GM21723 (cell line): ENCODE measurements at regions not wholly inside any gene's neighbourhood (a gene's known extent, or its start where the extent isn't known, plus 50 kb on each side); places are given as distances from the start of the nearest gene placed in this dataset.
"Not testable (repeated sequence)": the region's sequence is repeated elsewhere in the genome, so short reads cannot be mapped to it uniquely, and the experiment has no call there.

Source experiments
- ATAC-seq: cut with Tn5 transposase; IDR thresholded peaks from one replicate; pipeline ENCODE4 v1.9.1; 2021; ENCODE audit warnings: mild to moderate bottlenecking, moderate library complexity; ENCODE audit not compliant: unreplicated experiment

DNA sequence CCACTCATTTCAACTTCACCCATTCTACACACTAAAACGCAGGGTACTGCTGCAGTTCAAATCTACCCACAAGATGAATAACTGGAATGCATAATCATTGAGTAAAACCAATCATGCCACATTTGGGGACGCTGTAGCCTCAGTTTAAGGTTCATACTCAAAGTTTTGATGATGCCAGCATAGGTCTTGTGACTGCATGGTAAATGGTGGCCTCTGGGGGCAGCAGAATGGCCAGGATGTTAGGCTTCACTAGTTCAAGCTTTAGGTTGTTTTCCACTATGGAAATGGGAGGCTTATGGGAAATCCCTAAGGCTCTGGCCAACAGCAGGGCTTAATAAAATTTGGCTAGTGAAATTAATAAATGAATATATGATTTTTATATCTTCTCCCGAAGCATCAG is 104.3 kb upstream of the TSC22D2 start:
- ATAC-seq = peak; percentile 75

DNA sequence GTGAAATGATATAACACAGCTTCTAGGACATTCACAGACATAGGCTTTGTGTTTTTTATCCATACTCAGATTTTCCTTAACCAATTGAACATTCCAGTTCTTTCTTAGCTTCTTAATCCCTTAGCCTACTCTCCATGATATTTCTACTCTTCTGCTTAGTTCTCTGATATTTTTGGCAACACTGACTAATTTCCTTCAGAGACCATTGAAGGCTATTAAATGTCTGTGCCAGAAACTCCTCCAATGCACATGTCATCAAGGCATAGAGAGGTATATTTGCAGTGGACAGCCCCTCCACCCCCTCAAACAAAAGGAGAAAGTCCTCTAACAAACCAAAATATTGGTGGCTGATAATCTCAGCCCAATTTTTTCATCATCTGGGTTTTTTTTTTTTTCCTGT is 105.9 kb upstream of the TSC22D2 start:
- ATAC-seq = no peak

DNA sequence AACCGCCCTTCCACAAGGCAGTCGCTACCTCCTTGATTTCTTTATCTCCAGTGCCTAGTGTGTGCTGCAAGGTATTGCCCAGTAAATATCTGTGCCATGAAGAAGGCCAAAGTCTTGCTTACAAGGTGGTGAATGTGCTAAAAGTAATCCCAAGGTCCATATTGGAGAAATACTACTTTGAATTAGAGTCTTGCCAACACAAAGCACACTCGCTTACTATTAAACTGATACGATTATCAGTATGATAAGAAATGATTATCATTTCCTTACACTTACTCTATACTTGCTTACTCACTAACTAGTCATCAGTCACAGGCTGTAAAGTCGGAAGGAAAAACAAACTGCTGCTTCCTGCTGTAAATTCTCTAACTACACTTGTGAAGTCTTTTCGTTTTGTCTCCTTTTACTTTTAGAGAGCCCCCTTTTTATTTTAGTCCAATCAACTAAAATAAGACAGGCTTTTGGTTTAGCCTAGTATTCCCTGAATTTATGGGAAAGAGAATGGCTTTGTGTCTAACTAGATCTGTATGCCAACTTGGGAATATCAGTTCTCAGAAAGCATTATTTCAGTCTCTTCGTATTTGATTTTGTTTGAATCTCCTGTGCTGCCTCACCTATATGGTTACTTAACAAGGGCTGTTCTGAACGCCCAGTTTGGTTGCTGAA is 107.1 kb upstream of the TSC22D2 start:
- no peak for ATAC-seq

DNA sequence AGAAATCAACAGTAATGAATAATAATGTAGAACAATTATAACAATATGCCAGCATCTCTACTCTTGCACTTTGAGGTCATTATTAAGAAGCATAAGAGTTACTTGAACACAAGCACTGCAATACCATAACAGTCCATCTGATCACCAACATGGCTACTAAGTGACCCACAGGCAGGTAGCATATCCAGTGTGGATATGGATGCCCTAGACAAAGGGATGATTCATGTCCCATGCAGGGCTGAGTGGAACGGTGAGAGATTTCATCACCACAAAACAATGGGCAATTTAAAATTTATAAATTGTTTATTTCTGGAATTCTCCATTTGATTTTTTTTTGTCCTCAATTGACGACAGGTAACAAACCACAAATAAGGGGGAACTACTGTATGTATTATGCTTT is 107.7 kb upstream of the TSC22D2 start:
- ATAC-seq = no peak

DNA sequence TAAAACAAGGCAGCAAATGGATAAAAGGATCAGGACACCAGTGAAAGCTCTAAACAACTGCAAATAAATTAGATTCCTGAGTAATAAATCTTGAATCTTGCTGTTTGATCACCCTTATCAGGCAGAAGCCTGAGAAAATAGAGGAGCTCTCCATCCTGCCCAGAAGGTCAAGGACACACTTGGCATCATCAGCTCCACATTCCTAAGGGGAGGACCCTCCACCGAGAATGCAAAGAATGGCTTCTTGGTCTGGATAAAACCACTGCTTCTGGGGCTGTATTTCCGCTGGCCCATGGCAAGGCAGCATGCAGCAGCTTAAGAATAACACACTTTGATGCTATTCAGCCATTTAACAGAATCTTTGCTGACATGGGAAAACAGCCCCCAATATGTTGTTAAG is 108.9 kb upstream of the TSC22D2 start:
- ATAC-seq = no peak

DNA sequence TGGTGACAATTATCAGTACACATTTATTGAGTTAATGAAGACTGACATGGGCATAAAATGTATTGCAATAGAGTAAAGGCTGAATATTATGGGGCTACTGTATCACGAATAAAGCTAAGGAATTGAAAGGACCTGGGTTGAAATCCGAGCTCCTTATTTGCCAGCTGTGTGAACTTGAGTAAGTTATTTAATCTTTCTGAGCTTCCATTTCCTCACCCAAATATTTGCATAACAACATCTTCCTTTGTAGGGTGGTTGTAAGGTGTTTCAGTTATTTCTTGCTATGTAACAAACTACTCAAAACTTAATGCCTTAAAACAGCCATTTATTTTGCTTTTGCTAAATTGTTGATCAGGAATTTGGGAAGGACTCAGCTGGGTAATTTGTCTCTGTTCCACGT is 111.1 kb upstream of the TSC22D2 start:
- no peak for ATAC-seq

DNA sequence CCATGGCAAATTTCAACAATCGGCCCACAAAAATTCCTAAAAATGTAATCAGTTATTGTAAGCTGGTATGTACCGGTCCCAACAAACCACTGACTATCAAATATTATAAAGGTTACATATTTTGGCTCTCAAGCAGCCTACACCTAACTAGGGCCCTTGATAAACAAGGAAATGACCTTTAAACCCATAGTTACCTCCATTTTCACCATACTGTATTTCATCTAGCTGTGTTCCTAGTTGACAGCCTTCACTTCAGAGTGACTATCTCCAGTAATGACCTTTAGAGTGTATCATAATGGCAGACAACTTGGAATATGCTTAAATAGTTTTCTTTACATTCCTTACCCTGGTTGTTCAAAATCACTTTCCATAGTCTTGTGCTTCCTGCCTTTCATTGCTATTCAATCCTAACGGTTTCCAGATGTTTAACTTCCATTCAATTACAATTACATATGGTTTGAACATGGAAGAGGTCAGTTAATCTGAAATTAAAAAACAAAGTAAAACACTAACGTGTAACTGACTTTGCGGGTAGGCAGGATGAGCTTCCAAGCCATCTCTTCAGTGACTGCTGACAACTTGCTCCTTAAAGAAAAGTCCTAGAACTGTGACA is 111.9 kb upstream of the TSC22D2 start:
- no peak for ATAC-seq

DNA sequence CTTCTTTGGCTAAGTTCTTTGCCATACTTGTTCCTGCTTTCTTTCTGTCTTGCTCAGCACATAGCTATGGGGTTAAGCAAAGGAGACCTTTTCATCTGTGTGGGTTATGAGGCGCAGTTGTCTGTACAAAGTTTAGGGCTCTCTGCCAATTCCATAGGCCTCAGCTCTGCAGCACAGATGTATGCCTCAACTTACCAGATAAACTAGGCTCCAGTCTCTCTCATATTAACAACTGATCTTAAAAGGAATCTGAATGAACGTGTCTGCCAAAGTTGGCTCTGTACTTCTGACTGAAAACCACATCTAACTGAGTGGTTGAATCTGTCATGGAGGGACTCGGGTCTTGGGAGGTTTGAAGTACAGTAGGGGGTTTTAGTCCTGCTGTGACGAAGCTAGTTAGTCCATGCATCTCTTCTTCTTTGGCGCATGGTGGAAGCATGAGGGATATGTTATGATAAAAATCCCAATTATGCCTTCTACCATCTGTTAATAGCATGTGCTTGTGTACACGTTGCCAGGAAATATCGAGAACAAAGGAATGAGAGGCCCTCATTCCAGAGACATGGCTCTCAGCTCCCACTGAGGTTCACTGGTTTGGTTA is 114.6 kb upstream of the TSC22D2 start:
- ATAC-seq = no peak

DNA sequence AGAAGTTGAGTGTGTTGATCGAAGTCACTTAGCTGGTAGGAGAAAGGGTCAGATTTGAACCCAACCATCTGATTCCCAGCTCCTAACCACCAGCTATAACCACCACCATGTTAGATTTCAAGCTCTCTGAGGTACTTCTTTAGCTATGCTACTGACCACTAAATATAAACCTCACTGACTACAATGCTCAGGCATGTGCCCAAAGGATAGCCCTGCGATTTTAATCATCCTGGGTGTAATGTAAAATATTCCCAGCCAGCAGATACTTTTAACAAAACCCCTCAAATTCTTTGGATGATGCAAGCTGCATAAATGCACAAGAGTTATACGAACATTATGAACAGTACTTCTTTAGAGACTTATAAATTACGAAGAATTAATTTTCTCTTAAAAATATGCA is 115.2 kb upstream of the TSC22D2 start:
- ATAC-seq = no peak

DNA sequence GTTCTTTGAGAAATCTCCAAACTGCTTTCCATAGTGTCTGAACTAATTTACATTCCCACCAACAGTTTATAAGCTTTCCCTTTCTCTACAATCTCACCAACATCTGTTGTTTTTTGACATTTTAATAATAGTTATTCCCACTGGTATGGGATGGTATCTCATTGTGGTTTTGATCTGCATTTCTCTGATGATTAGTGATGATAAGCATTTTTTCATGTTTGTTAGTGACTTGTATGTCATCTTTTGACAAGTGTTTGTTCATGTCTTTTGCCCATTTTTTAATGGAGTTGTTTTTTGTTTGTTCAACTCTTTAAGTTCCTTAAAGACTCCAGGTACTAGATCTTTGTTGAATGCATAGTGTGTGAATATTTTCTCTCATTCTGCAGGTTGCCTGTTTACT is 116.6 kb upstream of the TSC22D2 start:
- ATAC-seq = no peak

DNA sequence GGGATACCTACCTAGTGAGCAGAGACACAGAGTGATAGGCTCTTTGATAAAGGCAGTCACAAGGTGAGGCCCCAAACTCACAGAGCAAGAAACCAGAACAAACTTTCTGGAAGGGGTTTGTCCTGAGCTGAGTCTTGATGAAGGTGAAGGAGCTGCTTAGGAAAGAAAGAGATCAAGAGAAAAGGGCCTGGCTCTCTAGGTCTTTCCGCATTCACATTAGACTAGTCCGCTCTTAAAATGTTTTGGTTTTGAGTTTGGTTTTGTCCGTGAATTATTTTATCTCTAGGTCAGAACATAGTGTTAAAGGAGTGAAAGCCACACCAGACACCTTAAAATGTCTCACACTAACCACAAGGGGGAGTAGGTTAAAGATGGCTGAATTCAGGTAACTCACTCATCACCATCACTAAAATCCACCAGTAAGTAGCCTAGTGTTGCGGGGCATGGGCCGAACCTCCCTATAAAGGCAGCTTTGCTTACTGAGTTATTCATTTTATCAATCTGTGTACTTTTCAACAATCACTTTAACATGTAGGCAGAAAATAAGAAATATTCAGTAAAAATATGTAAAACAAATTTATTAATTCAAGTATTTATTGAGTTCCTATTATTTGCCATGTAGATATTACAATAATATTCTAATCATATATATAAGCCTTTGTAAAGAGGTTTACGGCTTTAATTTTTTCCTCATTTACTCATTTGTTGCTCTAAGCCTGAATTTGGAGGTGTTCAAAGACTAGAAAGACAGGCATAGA is 121.5 kb upstream of the TSC22D2 start:
- peak; percentile 95 for ATAC-seq

DNA sequence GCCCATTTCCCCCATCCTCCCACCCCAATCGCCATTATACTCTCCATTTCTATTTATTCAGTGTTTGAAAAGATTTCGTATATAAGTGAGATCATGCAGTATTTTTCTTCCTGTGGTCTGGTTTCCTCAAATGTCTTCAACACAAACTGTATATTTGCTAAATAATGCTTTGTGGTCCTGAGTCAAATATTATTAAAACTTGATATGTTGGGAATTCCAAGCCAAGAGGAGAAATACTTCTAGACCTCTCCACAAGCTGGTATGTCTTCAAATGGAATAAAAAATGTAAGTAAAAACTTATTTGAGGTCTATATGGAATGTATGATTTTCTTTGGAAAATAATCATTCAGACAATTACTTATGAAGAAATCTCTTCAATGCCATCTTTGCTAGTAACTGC is 122.5 kb upstream of the TSC22D2 start:
- no peak for ATAC-seq

DNA sequence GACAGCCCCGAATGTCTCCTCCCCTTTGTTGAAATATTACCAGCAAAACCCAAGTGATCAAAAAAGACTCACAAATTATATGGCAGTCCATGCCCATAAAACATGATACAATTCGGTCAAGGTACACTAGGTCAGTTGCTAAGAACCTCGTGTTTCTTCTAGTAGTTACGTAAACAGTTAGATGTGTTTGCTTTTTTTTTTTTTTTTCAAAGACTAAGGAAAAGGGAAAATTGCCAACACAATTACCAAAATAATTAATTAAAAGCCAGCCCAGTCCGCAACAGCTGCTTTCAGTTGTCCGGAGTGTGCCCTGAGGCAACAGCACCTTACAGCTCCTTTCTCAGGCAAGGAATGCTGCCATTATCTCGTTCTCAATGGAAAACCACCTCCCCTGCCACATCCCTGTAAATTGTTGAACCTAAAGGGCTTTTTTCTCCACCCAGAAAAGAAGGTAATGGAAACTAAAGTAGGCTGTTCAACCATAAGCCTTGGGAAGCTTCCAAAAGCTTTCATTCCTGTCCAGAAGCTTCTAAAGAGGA is 129.2 kb upstream of the TSC22D2 start:
- no peak for ATAC-seq

DNA sequence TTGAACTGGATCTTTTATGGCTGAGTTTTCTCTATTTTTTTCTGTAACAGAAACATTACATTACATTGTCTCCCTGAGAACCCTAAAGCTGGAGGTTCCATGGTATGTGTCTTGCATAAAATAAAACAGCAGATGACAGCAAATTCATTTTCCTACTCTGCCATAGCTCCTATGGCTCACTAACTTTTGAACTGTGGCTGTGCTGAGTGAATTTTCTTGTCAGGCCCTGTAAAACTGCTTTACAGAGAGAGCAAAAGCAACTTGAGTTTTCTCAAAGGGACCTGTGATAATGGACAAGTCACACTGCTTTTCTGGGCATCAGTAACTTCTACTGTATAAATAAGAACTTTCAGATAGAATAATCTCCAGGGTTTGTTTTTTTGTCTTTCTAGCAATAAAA is 129.9 kb upstream of the TSC22D2 start:
- no peak for ATAC-seq

DNA sequence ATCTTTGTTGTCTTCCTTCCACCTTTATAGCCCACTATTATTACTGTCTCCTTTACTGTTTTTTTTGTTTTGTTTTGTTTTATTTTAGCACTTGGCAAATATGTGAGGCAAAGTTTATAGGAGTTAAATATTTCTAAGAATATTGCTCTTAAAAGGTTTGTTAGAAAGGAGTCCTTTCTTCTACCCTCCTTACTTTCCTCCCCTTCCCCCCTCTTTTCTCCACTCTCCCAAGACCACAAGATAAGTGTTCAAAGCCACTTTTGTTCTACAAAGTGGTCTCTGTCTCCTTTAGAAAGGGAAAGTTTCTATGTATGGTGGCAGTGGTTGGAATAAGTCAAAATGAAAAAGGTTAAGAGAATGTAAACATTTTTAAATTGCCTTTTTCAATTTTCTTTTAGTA is 130.7 kb upstream of the TSC22D2 start:
- no peak for ATAC-seq

DNA sequence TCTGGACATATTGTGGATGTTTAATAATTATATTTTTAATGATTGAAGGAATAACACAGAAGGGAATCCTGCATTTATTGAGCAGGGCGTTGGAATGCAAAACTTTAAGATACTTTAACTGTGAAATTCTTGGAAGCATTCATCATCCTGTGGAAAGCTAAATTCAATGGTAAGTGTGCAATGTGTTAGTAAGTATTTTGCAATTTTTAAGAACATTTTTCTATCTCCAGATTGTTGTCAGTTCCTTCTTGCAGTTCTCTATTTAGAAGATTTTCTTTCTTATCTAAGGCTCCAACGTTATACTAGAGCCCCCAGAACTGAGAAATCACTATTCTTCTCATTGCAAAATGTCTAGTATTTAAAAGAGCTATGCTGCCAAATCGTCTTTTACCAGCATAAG is 132.2 kb upstream of the TSC22D2 start:
- no peak for ATAC-seq

DNA sequence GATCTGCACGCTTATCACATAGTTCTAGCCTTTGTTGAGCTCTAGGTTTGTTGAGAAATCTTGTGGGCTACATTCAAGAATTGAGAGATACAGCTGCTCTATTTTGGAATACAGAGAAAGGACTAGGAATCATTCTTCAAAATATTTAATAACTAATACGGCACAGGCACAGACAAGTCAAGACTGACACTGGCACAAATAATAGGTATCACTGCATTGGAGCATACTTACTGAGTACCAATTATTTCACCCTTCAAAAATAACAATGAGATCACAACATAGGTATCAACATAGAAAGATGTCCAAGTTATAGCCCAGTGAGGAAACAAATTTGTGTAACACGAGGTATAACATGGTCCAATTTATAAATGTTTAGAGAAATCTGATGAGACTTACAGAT is 133.7 kb upstream of the TSC22D2 start:
- no peak for ATAC-seq

DNA sequence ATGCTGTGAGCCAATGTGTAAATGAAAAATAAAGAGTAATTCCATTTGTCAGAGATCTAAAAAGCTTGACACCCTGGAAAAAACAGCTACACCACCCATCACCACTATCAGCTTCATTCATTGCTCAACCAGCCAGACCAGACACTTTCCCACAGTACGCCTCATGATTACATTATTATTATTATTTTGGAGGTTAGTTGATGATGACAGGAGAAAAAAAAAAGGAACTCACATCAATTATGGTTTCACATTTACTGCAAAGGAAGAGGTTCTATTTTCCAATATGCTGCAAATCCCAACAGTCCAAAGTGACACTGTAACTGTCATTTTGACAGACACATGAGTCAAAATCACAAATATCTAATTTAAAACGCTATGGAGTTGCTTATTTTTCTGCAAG is 134.7 kb upstream of the TSC22D2 start:
- ATAC-seq = no peak

DNA sequence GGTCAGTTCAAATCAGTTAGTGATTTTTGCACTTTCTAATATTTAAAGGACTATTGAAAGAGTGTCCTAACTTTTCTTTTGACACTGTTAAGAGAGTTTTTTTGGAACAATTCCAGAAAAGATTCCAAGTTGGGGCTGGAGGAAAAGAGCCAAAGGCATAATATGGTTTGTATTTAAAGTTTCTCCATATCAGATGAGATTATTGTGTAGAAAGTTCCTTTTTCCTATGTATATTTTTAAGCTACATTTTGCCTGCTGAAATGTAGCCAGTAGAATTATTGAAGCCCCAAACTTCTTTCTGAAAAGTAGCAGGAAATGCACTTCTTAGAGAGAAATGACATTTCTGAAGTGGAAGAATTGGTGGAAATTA is 136.5 kb upstream of the TSC22D2 start:
- ATAC-seq = no peak

DNA sequence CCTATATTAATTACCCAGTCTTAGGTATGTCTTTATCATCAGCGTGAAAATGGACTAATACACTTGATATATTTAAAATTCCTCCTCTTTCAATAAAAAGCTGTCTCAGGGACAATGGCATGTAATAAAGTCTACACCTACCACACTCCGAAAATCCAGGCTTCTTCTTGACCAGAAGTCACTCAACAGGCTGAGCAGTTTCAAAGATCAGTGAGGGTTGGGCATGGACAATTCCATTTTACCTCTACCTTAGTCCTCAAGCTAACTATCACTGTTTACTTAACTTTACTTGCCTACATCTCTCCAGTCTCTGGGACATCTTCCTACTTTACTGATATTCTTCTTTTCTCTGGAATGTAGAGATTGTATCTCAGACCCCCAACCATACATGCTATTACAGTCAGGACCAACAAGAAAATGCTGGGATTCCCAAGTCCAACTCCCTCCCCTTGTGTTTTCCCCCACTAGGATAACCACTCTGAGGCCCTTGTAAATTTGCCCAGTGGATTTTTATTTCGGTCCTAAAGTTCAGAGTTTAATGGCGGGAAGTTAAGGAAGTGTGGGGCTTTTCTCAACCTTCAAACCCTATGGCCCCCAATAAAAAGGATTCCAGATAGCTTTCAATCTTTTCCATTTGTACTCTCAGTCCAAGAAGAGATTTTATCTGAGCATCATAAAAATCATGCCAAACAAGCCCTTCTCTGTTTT is 137.1 kb upstream of the TSC22D2 start:
- no peak for ATAC-seq

DNA sequence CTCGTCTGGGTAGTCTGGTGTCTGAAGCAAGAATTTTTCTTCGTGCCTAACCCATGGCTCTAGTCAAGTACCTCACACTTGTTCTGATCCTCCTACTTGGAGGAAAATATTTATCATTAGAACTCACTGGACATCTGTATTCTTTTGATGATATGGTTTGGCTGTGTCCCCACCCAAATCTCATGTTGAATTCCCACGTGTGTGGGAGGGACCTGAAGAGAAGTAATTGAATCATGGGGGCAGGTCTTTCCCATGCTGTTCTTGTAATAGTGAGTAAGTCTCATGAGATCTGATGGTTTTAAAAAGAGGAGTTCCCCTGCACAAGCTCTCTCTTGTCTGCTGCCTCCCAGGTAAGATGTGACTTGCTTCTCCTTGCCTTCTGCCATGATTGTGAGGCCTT is 137.7 kb upstream of the TSC22D2 start:
- ATAC-seq = not testable (repeated sequence)
